ENCODE measurements at regions not wholly inside any gene's neighbourhood (a gene's known extent, or its start where the extent isn't known, plus 50 kb on each side); places are given as distances from the start of the nearest gene placed in this dataset.

DNA sequence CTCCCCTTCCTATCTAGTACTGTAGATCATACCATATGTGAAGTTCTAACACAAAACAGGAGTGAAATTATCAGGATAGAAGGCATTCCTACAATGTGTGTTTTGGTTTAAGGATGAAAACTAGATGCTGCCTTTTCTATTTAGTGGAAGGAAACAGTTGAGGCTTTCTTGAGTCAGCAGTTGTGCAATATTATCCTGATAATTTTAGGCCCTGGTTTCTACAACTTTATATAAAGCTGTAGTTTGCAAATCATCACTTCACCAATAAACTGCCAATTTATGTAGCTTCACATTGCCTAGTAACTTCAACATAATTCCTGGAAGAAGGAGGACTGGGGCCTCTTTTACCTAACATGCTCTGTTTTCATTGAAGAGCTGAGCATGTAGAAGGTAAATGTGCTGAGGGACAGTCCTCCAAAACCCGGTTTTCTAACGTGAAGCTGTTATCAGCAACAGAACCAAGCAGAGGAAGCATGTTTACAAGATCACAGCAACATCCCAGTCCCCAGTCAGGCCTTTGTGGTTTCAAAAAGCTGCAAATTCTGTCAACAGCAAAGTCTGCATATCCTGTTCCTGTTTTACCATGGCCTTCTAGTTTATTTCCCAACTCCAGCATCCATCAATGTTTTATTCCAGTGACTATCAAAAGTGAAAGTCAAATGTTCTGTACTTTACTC lies 513.4 kb upstream of the MEF2C start:
- TF ChIP-seq, protein P1, sequence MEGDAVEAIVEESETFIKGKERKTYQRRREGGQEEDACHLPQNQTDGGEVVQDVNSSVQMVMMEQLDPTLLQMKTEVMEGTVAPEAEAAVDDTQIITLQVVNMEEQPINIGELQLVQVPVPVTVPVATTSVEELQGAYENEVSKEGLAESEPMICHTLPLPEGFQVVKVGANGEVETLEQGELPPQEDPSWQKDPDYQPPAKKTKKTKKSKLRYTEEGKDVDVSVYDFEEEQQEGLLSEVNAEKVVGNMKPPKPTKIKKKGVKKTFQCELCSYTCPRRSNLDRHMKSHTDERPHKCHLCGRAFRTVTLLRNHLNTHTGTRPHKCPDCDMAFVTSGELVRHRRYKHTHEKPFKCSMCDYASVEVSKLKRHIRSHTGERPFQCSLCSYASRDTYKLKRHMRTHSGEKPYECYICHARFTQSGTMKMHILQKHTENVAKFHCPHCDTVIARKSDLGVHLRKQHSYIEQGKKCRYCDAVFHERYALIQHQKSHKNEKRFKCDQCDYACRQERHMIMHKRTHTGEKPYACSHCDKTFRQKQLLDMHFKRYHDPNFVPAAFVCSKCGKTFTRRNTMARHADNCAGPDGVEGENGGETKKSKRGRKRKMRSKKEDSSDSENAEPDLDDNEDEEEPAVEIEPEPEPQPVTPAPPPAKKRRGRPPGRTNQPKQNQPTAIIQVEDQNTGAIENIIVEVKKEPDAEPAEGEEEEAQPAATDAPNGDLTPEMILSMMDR (IDR thresholded peaks at IDR 0.05): no peak
- TF ChIP-seq REST (IDR thresholded peaks at IDR 0.05; ENCODE audit: insufficient read depth in 1 of 2, low read depth in 2 of 2, low read length in 1 of 2) (no peak), POLR2AphosphoS5 (IDR thresholded peaks at IDR 0.05; ENCODE audit: low read depth, low read length) (no peak), TCF7L2 (IDR thresholded peaks at IDR 0.05; ENCODE audit: low read depth, low read length) (no peak), SIN3A (IDR thresholded peaks at IDR 0.05; ENCODE audit: borderline replicate concordance, insufficient read depth, low read depth, low read length) (no peak)
